SK-N-SH treated with all-trans-retinoic acid at 6 μM for 48 hours (cell line): ENCODE measurements at regions not wholly inside any gene's neighbourhood (a gene's known extent, or its start where the extent isn't known, plus 50 kb on each side); places are given as distances from the start of the nearest gene placed in this dataset.

Source experiments
- BACH2 ChIP-seq: fragments of 250-450 bp; sonication (Bioruptor Pico); IDR thresholded peaks from 2 replicates; pipeline ENCODE4 v1.9.0; 2021; ENCODE audit warnings: mild to moderate bottlenecking, borderline replicate concordance
- CREB5 ChIP-seq: fragments of 250-450 bp; sonication (Bioruptor Pico); IDR thresholded peaks from 2 replicates; pipeline ENCODE4 v1.5.1; 2020; ENCODE audit warnings: low read depth, mild to moderate bottlenecking, moderate library complexity
- GLIS3 ChIP-seq: fragments of 250-450 bp; sonication (Bioruptor Pico); IDR thresholded peaks from 2 replicates; pipeline ENCODE4 v1.5.0; 2020; ENCODE audit warnings: mild to moderate bottlenecking, moderate library complexity
- ISL1 ChIP-seq: fragments of 250-450 bp; sonication (Bioruptor Pico); IDR thresholded peaks from 2 replicates; pipeline ENCODE4 v2.1.2; 2022; ENCODE audit warnings: mild to moderate bottlenecking, moderate library complexity
- PATZ1 ChIP-seq: fragments of 250-450 bp; sonication (Bioruptor Pico); IDR thresholded peaks from 2 replicates; pipeline ENCODE4 v1.8.0; 2020; ENCODE audit warnings: mild to moderate bottlenecking, moderate library complexity, borderline replicate concordance
- RARB ChIP-seq: fragments of 250-450 bp; sonication (Bioruptor Pico); IDR thresholded peaks from 2 replicates; pipeline ENCODE4 v1.8.0; 2021; ENCODE audit warnings: mild to moderate bottlenecking, moderate library complexity
- TCF4 ChIP-seq: fragments of 250-450 bp; sonication (Bioruptor Pico); IDR thresholded peaks from 2 replicates; pipeline ENCODE4 v1.8.0; 2021; ENCODE audit warnings: mild to moderate bottlenecking, moderate library complexity, borderline replicate concordance
- ZFP3 ChIP-seq: fragments of 250-450 bp; sonication (Bioruptor Pico); IDR thresholded peaks from 2 replicates; pipeline ENCODE4 v1.5.0; 2020; ENCODE audit warnings: mild to moderate bottlenecking, moderate library complexity
- TF ChIP-seq, protein P1 (sequence below): fragments of 250-450 bp; sonication (Bioruptor Pico); IDR thresholded peaks from 2 replicates; pipeline ENCODE4 v1.8.0; 2021; ENCODE audit warnings: low read depth, mild to moderate bottlenecking, moderate library complexity, borderline replicate concordance
- TF ChIP-seq, protein P2 (sequence below): fragments of 250-450 bp; sonication (Bioruptor Pico); IDR thresholded peaks from 2 replicates; pipeline ENCODE4 v1.5.1; 2021; ENCODE audit warnings: mild to moderate bottlenecking, moderate library complexity

DNA sequence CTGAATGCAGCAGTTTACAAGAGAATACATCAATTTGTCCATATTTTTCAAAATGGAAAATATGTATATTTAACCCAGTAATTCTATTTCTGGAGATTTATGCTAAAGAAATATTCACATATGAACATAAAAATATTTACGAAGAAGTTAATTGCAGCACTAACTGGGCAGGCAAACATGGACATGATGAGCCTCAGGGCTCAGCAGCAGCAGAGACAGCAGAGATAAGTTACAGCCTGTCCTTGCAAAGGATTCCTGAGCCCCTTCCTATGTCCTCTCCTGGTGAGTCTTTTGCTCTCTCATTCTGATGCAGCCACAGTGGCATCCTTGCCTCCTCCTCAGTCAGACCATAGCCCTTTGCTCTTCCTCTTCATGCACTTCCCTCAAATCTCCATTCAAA is 680.6 kb upstream of the CPEB2 start:
- TF ChIP-seq, protein P1, sequence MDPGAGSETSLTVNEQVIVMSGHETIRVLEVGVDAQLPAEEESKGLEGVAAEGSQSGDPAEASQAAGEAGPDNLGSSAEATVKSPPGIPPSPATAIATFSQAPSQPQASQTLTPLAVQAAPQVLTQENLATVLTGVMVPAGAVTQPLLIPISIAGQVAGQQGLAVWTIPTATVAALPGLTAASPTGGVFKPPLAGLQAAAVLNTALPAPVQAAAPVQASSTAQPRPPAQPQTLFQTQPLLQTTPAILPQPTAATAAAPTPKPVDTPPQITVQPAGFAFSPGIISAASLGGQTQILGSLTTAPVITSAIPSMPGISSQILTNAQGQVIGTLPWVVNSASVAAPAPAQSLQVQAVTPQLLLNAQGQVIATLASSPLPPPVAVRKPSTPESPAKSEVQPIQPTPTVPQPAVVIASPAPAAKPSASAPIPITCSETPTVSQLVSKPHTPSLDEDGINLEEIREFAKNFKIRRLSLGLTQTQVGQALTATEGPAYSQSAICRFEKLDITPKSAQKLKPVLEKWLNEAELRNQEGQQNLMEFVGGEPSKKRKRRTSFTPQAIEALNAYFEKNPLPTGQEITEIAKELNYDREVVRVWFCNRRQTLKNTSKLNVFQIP (CRISPR knock-in tag) = no peak
- TF ChIP-seq TCF4 (CRISPR knock-in tag) = no peak
- no peak for TF ChIP-seq RARB (CRISPR knock-in tag)
- TF ChIP-seq CREB5 (CRISPR knock-in tag) = no peak
- no peak for TF ChIP-seq ZFP3 (CRISPR knock-in tag)
- no peak for TF ChIP-seq PATZ1 (CRISPR knock-in tag)
- no peak for TF ChIP-seq GLIS3 (CRISPR knock-in tag)
- TF ChIP-seq ISL1 (CRISPR knock-in tag) = no peak
- TF ChIP-seq, protein P2, sequence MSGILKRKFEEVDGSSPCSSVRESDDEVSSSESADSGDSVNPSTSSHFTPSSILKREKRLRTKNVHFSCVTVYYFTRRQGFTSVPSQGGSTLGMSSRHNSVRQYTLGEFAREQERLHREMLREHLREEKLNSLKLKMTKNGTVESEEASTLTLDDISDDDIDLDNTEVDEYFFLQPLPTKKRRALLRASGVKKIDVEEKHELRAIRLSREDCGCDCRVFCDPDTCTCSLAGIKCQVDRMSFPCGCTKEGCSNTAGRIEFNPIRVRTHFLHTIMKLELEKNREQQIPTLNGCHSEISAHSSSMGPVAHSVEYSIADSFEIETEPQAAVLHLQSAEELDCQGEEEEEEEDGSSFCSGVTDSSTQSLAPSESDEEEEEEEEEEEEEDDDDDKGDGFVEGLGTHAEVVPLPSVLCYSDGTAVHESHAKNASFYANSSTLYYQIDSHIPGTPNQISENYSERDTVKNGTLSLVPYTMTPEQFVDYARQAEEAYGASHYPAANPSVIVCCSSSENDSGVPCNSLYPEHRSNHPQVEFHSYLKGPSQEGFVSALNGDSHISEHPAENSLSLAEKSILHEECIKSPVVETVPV (CRISPR knock-in tag) = no peak
- no peak for TF ChIP-seq BACH2 (CRISPR knock-in tag)
